ENCODE measurements at regions not wholly inside any gene's neighbourhood (a gene's known extent, or its start where the extent isn't known, plus 50 kb on each side); places are given as distances from the start of the nearest gene placed in this dataset.

GRCh38 chr10:128714644-128715415 is 588.6 kb upstream of the MKI67 start:
- no peak overlapping the region for H3K4me3 ChIP-seq
- intact Hi-C loops (cut with DNase I) = no loop called here
- WGBS, 2 donors = 71 to 72% methylated on average over 12 of the region's 12 CpGs
- no peaks in the 10 kb centered on the region for H3K36me3 ChIP-seq
- no peak for DNase-seq
- TF ChIP-seq, protein P1, sequence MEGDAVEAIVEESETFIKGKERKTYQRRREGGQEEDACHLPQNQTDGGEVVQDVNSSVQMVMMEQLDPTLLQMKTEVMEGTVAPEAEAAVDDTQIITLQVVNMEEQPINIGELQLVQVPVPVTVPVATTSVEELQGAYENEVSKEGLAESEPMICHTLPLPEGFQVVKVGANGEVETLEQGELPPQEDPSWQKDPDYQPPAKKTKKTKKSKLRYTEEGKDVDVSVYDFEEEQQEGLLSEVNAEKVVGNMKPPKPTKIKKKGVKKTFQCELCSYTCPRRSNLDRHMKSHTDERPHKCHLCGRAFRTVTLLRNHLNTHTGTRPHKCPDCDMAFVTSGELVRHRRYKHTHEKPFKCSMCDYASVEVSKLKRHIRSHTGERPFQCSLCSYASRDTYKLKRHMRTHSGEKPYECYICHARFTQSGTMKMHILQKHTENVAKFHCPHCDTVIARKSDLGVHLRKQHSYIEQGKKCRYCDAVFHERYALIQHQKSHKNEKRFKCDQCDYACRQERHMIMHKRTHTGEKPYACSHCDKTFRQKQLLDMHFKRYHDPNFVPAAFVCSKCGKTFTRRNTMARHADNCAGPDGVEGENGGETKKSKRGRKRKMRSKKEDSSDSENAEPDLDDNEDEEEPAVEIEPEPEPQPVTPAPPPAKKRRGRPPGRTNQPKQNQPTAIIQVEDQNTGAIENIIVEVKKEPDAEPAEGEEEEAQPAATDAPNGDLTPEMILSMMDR (IDR thresholded peaks at IDR 0.05) = no peak
- TF ChIP-seq POLR2A (IDR thresholded peaks at IDR 0.05) = no peak
- no peaks in the 10 kb centered on the region for H3K4me1 ChIP-seq
- no peak overlapping the region for H3K27ac ChIP-seq
- H3K27me3 ChIP-seq = peaks cover 0 to 5% (median 0%) of the 10 kb centered on the region in 4 donors
- H3K9me3 ChIP-seq = peaks cover 0 to 10% (median 0%) of the 10 kb centered on the region in 3 donors

DNA sequence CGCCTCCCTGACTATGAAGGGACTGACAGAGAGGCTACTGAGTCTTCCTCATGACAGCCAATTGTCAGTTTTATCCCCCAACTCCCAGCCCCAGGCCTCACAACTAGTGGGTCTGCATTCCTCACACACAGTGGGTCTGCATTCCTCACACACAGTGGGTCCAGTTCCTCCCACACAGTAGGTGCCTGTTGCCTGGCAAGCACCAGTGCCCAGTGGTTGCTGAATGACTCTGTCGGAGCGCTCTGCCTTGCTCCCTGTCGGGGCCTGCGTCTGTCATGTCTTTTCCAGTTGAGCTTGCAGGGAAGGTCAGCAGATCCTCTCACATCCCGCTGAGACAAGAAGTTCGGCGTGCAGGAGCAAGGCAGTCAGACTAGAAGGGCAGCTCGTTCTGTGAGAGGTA is 590.0 kb upstream of the MKI67 start:
- Histone ChIP-seq H3K4me1 (no peaks in the 10 kb centered on the region), H3K27ac (no peak overlapping the region), H3K27me3 (no peaks in the 10 kb centered on the region), H3K9me3 (peaks cover 0 to 6% (median 0%) of the 10 kb centered on the region in 3 donors), H3K36me3 (no peaks in the 10 kb centered on the region), H3K4me3 (no peak overlapping the region)
- WGBS, 2 donors = 0% methylated on average over 1 of the region's 9 CpGs; no CpG with 5 or more reads in 1 of the 2 donors
- DNase-seq = no peak
- intact Hi-C loops (cut with DNase I) = no loop called here
- no peak for TF ChIP-seq POLR2A (IDR thresholded peaks at IDR 0.05)
- TF ChIP-seq, protein P1 (IDR thresholded peaks at IDR 0.05) = no peak

DNA sequence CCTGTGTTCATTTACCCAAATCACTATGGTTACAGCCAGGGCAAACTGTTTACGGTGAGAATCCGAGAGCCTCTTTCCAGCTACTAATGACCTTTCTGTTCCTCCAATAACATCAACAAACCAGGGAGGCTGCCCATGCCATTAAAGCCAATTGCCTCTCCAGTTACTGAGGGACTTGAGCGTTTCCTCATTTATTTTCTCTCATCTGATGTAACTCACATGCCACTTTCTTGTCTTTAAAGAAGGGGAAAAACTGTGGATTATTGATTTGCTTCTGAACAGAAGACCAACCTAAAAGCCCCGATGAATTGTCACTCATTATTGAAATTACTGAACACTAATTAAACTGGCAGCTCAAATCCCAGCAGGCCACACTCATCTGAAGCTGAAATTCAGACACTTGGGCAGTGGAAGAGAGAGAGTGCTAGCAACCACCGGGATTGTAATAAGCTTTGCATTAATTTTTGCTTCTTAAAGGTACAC is 595.8 kb upstream of the MKI67 start:
- intact Hi-C loops (cut with DNase I) = no loop called here
- DNase-seq = no peak
- WGBS, 2 donors = 58 to 65% methylated on average over 5 of the region's 5 CpGs
- H3K4me1 ChIP-seq = no peaks in the 10 kb centered on the region
- no peak overlapping the region for H3K4me3 ChIP-seq
- no peak overlapping the region for H3K27ac ChIP-seq
- H3K36me3 ChIP-seq = no peaks in the 10 kb centered on the region
- H3K27me3 ChIP-seq = no peaks in the 10 kb centered on the region
- TF ChIP-seq, protein P1 (IDR thresholded peaks at IDR 0.05) = no peak
- no peak for TF ChIP-seq POLR2A (IDR thresholded peaks at IDR 0.05)
- peaks cover 0 to 8% (median 0%) of the 10 kb centered on the region in 3 donors for H3K9me3 ChIP-seq

GRCh38 chr10:128722947-128723346 is 596.7 kb upstream of the MKI67 start:
- TF ChIP-seq, protein P1 (IDR thresholded peaks at IDR 0.05) = no peak
- WGBS, 2 donors = 65 to 66% methylated on average over 3 of the region's 3 CpGs
- DNase-seq = no peak
- Histone ChIP-seq H3K27ac (no peak overlapping the region), H3K27me3 (no peaks in the 10 kb centered on the region), H3K4me1 (no peaks in the 10 kb centered on the region), H3K36me3 (no peaks in the 10 kb centered on the region), H3K9me3 (peaks cover 0 to 8% (median 0%) of the 10 kb centered on the region in 3 donors), H3K4me3 (no peak overlapping the region)
- intact Hi-C loops (cut with DNase I) = no loop called here

GRCh38 chr10:128723631-128724205 is 597.5 kb upstream of the MKI67 start:
- intact Hi-C loops (cut with DNase I) = no loop called here
- Histone ChIP-seq H3K4me1 (no peaks in the 10 kb centered on the region), H3K4me3 (no peak overlapping the region), H3K27ac (no peak overlapping the region), H3K9me3 (peaks cover 0 to 8% (median 0%) of the 10 kb centered on the region in 3 donors), H3K27me3 (no peaks in the 10 kb centered on the region), H3K36me3 (no peaks in the 10 kb centered on the region)
- WGBS, 2 donors = 77 to 81% methylated on average over 9 to 10 of the region's 14 CpGs
- DNase-seq = no peak
- TF ChIP-seq POLR2A (IDR thresholded peaks at IDR 0.05) = no peak
- TF ChIP-seq, protein P1 (IDR thresholded peaks at IDR 0.05) = no peak
